HUES6 (cell line): ENCODE measurements at regions not wholly inside any gene's neighbourhood (a gene's known extent, or its start where the extent isn't known, plus 50 kb on each side); places are given as distances from the start of the nearest gene placed in this dataset.

Experiments used
- H3K27ac ChIP-seq: 2 replicates; pipeline ENCODE4 v1.7.0; 2013; ENCODE audit warnings: low read depth, mild to moderate bottlenecking, low read length, inconsistent platforms
- H3K27me3 ChIP-seq: 2 replicates; pipeline ENCODE4 v1.6.1; 2013; ENCODE audit warnings: low read length; ENCODE audit not compliant: control insufficient read depth, insufficient read depth
- H3K36me3 ChIP-seq: 2 replicates; pipeline ENCODE4 v1.6.1; 2013; ENCODE audit warnings: low read length; ENCODE audit not compliant: control insufficient read depth, insufficient read depth
- H3K4me1 ChIP-seq: 2 replicates; pipeline ENCODE4 v1.6.1; 2013; ENCODE audit warnings: low read length; ENCODE audit not compliant: control insufficient read depth, insufficient read depth
- H3K4me3 ChIP-seq: 2 replicates; pipeline ENCODE4 v1.5.1; 2013; ENCODE audit warnings: low read depth, low read length
- H3K9ac ChIP-seq: one replicate; pipeline ENCODE4 v1.6.1; 2013; ENCODE audit warnings: mild to moderate bottlenecking, low read length
- H3K9me3 ChIP-seq: 2 replicates; pipeline ENCODE4 v1.6.1; 2013; ENCODE audit warnings: low read depth, low read length; ENCODE audit not compliant: control insufficient read depth, insufficient read depth

DNA sequence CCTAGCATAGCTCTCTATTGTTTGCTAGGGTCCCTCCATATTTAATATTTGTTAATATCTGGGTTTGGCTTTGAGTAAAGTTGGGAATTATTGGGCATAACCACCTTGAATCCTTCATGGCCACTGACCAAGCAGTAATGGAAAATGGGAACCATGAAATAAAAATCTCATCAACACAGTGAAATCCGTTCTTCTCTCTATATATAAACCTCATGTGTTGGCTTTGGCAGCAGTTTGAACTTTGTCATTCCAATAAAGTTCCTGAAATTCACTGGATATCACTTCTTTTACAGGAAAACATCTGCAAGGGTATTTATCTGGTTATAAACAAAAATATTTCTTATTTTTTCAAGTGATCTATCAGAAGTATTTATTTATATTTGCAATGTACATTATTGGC, 93.0 kb upstream of the MPDZ start:
- Histone ChIP-seq H3K9me3 (no peaks in the 10 kb centered on the region), H3K27ac (no peak overlapping the region), H3K4me1 (0 out of 2 replicates have a peak, but pooled peaks cover 3% of the 10 kb centered on the region), H3K9ac (no peak overlapping the region), H3K36me3 (no peaks in the 10 kb centered on the region), H3K27me3 (no peaks in the 10 kb centered on the region), H3K4me3 (no peak overlapping the region)

DNA sequence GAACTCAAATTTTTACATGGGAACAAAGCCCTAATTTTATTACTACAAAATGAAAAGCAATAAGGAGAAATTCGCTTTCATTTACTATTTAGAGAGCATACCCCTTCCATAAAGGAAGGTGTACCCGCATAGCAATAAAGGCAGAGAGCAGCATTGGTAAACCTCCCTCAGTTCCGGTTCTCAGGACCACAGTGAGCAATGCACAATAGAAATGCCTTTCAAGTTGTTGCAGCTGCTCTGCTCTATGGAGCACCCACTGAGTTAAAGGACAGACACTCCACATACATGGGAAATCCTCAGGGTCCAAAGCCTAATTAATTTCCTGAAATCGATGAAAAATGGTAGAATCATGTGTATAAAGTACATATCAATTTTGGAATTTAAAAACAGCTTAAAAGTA, 89.9 kb upstream of the MPDZ start:
- H3K4me3 ChIP-seq, result no peak overlapping the region
- H3K36me3 ChIP-seq, result no peaks in the 10 kb centered on the region
- no peak overlapping the region for H3K9ac ChIP-seq
- H3K27me3 ChIP-seq, result no peaks in the 10 kb centered on the region
- 0 out of 2 replicates have a peak, but pooled peaks cover 7% of the 10 kb centered on the region for H3K4me1 ChIP-seq
- H3K27ac ChIP-seq, result no peak overlapping the region
- H3K9me3 ChIP-seq, result no peaks in the 10 kb centered on the region

DNA sequence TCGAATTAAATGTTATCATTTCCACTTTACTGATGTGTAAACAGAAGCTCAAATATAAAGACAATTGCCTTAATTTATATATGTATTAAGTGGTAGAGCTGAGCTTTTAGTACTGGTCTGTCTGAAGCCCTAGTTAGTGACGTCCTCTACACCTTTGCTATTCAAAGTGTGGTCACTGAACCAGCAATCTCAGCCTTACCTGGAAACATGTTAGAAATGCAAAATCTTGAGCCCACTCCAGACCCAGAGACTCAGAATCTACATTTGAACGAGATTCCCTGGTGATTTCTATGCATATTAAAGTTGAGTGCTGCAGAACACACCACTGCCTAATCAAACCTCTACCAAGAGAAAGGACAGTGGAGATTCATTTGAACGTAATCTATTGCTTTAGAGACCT, 88.3 kb upstream of the MPDZ start:
- no peak overlapping the region for H3K4me3 ChIP-seq
- H3K27me3 ChIP-seq, result no peaks in the 10 kb centered on the region
- H3K9me3 ChIP-seq, result no peaks in the 10 kb centered on the region
- no peaks in the 10 kb centered on the region for H3K36me3 ChIP-seq
- no peak overlapping the region for H3K9ac ChIP-seq
- no peak overlapping the region for H3K27ac ChIP-seq
- 0 out of 2 replicates have a peak, but pooled peaks cover 7% of the 10 kb centered on the region for H3K4me1 ChIP-seq

DNA sequence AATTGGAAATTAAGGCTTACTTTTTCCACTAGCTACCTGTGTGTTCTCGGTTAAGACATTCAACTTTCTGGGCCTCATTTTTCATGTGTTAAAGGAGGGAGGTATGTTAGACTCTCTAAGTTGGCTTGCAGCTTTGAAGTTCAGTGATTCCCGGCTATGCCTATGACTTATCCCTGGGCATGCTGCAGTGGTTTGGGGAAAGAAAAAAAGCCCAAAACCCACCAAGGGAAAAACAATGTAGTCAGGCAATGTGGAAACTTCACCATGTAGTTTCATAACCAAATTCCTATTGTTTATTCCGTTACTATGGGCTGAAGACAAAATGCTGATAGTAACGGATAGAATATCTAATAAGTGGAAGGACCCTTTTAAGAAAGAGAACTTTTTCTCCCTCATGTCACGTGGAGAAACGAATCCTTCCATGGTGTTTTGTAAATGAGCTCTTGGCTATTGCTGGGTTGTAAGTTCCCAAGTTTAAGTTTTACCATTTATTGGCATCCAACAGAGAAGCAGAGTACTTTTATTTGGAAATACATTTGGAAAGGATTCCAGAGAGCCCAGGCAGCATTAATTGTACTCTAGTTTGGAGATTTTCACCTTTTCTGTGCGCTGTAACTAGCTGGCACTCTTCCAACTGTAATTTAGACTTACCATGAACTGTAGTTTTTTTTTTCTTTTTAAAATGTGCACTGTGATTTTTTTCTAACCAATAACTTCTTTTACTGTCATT, 84.9 kb upstream of the MPDZ start:
- H3K36me3 ChIP-seq, result no peaks in the 10 kb centered on the region
- no peak overlapping the region for H3K4me3 ChIP-seq
- no peak overlapping the region for H3K9ac ChIP-seq
- 0 out of 2 replicates have a peak, but pooled peaks cover 7% of the 10 kb centered on the region for H3K4me1 ChIP-seq
- H3K9me3 ChIP-seq, result no peaks in the 10 kb centered on the region
- no peak overlapping the region for H3K27ac ChIP-seq
- no peaks in the 10 kb centered on the region for H3K27me3 ChIP-seq

DNA sequence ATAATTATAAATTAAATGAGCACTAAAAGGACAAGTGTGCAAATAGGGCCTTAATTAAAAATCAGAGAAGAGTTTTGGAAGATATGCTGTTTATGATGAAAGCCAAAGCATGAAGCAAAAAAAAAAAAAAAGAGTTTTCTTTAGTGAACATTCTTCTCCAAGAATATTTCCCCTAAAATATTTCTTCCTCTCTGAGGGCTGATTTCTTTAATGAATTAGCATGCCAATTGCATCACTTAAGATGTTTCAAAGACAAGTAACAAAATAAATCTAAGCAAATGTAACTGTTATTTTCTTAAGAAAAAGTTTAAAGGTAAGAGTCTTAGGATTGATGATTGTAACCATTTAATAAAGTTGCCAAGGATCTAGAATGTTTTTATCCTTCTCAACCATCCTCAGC, 81.6 kb upstream of the MPDZ start:
- H3K9me3 ChIP-seq, result no peaks in the 10 kb centered on the region
- H3K27ac ChIP-seq, result no peak overlapping the region
- no peak overlapping the region for H3K9ac ChIP-seq
- no peaks in the 10 kb centered on the region for H3K36me3 ChIP-seq
- no peaks in the 10 kb centered on the region for H3K4me1 ChIP-seq
- H3K27me3 ChIP-seq, result no peaks in the 10 kb centered on the region
- H3K4me3 ChIP-seq, result no peak overlapping the region

DNA sequence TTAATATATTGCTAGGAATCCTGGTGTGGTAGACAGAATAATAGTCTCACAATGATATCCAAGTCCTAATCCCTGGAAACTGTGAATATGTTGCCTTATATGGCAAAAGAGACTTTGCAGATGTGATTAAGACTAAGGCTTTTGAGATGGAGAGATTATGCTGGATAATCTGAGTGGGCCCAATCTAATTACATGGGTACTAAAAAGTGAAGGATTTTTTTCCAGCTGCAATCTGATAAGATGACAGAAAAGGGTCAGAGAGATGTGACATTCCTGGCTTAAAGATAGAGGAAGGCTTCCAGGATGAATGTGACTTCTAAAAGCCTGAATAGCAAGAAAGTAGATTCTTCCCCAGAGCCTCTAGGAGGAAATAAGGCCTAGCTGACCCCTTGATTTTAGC, 80.7 kb upstream of the MPDZ start:
- Histone ChIP-seq H3K36me3 (no peaks in the 10 kb centered on the region), H3K27me3 (no peaks in the 10 kb centered on the region), H3K27ac (no peak overlapping the region), H3K4me1 (no peaks in the 10 kb centered on the region), H3K9me3 (no peaks in the 10 kb centered on the region), H3K4me3 (no peak overlapping the region), H3K9ac (no peak overlapping the region)

DNA sequence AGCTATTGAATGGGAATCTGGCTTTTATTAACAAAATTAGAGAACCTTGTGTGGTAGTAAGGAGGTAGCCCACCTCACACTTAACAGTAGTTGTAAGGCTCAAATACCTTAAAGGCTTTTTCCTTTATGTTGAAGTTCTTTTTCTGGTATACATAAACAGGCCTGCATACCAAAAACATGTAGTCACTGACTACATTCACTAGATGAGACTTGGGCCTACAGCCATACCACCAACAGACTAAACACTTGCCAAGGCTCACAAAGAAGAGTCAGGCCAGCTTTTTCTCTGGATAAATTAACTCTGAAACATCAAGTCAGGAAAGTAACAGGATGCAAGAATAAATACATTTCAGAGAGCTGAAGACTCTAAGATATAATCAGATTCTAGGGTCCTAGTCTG, 78.6 kb upstream of the MPDZ start:
- Histone ChIP-seq H3K9ac (no peak overlapping the region), H3K9me3 (no peaks in the 10 kb centered on the region), H3K4me1 (no peaks in the 10 kb centered on the region), H3K27ac (no peak overlapping the region; the same call in 1 of the 2 replicates), H3K36me3 (no peaks in the 10 kb centered on the region), H3K27me3 (no peaks in the 10 kb centered on the region), H3K4me3 (no peak overlapping the region)

DNA sequence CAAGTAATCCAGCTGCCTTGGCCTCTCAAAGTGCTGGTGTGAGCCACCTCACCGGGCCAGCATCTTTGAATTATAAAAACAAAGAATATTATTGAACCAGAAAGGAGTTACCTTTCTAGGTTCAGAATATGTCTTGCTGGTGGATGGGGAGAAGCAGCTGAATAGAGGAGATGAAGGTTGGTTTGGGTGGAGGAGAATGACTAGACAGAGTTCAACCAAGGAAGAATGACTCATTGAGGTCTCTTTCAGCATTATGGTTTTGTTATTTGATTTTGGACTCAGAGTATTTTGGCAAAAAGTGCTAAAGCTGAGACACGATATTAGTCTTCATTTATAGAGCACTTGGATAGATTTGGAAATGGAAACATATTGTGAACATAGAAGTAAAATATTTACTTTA, 75.2 kb upstream of the MPDZ start:
- Histone ChIP-seq H3K36me3 (no peaks in the 10 kb centered on the region), H3K27ac (no peak overlapping the region), H3K27me3 (no peaks in the 10 kb centered on the region), H3K9me3 (no peaks in the 10 kb centered on the region), H3K9ac (no peak overlapping the region), H3K4me1 (no peaks in the 10 kb centered on the region), H3K4me3 (no peak overlapping the region)

DNA sequence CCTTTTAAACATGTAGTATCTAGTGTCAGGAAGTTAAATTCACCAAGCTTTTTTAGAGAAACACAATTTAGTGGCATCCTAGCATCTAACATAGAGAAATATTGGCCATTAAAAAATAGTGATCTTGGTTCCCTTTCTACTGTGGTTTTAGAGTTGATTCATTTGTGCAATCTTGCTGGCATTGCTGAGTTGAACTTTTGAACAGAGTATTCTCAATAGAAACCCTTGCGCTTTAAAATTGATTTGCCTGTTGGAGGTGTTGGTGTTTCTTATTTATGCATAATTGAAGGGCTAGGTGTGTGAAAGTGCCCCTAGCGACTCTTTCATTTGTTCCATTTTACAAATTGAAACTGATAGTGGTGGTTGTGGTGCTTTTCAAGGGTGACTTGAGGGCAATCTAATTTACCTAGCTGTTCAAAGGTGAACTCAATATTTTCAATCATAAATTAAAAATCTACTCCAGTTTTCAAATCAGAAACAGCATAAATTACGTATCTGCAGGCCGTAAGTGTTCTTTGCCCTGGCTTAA, 73.0 kb upstream of the MPDZ start:
- no peaks in the 10 kb centered on the region for H3K36me3 ChIP-seq
- H3K4me1 ChIP-seq, result no peaks in the 10 kb centered on the region
- no peaks in the 10 kb centered on the region for H3K9me3 ChIP-seq
- H3K27me3 ChIP-seq, result no peaks in the 10 kb centered on the region
- H3K9ac ChIP-seq, result no peak overlapping the region
- H3K4me3 ChIP-seq, result no peak overlapping the region
- H3K27ac ChIP-seq, result no peak overlapping the region

DNA sequence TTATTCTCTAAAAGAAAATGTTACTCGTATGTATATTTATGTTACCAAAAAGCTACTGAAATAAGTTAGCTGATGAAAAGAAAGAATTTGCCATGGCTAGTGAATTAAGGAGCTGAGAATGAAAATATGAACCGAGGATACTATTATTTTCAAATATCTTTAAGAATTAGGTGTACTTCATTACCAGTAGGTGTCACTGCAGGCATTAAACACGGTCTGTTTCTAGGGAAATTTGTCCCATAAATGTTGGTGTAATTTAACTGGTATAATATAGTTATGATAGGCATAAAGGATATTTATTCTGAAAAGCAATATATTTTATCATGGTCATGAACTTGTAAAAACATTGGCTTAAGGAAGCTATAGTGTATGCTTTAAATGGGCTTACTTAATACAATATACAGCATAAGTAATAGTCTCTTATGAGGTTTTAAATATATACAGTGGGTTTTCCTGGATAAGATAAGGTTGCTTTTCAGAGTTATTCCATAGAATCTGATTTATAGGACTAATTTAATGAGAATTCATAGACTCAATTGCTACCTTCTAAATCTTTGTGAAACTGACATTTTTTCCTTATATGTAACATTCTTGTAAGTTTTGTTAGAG, 72.4 kb upstream of the MPDZ start:
- H3K4me1 ChIP-seq, result no peaks in the 10 kb centered on the region
- no peaks in the 10 kb centered on the region for H3K9me3 ChIP-seq
- no peak overlapping the region for H3K27ac ChIP-seq
- H3K27me3 ChIP-seq, result no peaks in the 10 kb centered on the region
- H3K36me3 ChIP-seq, result no peaks in the 10 kb centered on the region
- no peak overlapping the region for H3K4me3 ChIP-seq
- no peak overlapping the region for H3K9ac ChIP-seq

DNA sequence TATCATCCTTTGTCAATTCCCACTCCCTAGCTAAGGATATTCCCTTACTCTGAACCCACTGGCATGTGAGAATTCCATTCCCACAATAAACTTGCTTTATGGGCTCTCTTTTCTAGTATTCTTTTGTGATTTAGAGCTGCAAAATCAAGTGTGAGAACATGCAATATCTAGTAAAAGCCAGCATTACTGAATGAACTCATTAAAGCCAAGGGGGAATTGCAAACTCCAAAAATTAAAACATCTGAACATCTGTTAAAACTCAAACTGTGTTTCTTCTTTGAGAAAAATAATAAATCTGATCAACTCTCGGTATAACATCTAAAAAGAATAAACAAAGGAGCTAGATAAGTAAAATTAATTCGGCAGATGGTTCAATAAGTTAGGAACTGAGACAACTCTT, 53.1 kb upstream of the MPDZ start:
- no peak overlapping the region for H3K27ac ChIP-seq
- no peaks in the 10 kb centered on the region for H3K27me3 ChIP-seq
- H3K4me1 ChIP-seq, result no peaks in the 10 kb centered on the region
- no peaks in the 10 kb centered on the region for H3K9me3 ChIP-seq
- H3K9ac ChIP-seq, result no peak overlapping the region
- H3K4me3 ChIP-seq, result no peak overlapping the region
- no peaks in the 10 kb centered on the region for H3K36me3 ChIP-seq
